WTC11 (cell line): ENCODE measurements at regions not wholly inside any gene's neighbourhood (a gene's known extent, or its start where the extent isn't known, plus 50 kb on each side); places are given as distances from the start of the nearest gene placed in this dataset.

Source experiments
- CTCF ChIP-seq: fragments of 200-600 bp; IDR thresholded peaks from 2 replicates; pipeline ENCODE4 v1.8.0; 2022; ENCODE audit warnings: antibody characterized with exemption
- E2F1 ChIP-seq: sonication (generic); formaldehyde crosslinking; IDR thresholded peaks from 2 replicates; pipeline ENCODE4 v1.8.0; 2022; ENCODE audit warnings: mild to moderate bottlenecking, missing genetic modification reagents

GRCh38 chr4:115501656-115502055 is 388.2 kb upstream of the NDST4 start:
- TF ChIP-seq CTCF (no peak), E2F1 (CRISPR knock-in tag) (no peak)
